K562 (cell line): ENCODE measurements at regions not wholly inside any gene's neighbourhood (a gene's known extent, or its start where the extent isn't known, plus 50 kb on each side); places are given as distances from the start of the nearest gene placed in this dataset.

Experiments used
- CEBPB ChIP-seq: fragments of 450-650 bp; IDR thresholded peaks from 2 replicates; pipeline ENCODE4 v1.6.1; 2016; ENCODE audit warnings: missing genetic modification characterization, missing compliant biosample characterization
- CREM ChIP-seq: IDR thresholded peaks from 2 replicates; pipeline ENCODE4 v1.6.1; 2014; ENCODE audit warnings: antibody characterized with exemption, low read depth
- HMG20B ChIP-seq: fragments of 250-450 bp; sonication (Bioruptor Pico); IDR thresholded peaks from 2 replicates; pipeline ENCODE4 v1.5.0; 2021; ENCODE audit warnings: mild to moderate bottlenecking
- MXI1 ChIP-seq: IDR thresholded peaks from 2 replicates; pipeline ENCODE4 v1.6.1; 2011; ENCODE audit warnings: low read depth, mild to moderate bottlenecking, improper control_type of control experiment, low read length
- NR1H2 ChIP-seq: sonication (generic); formaldehyde crosslinking; IDR thresholded peaks from 2 replicates; pipeline ENCODE4 v1.4.0; 2020; ENCODE audit warnings: mild to moderate bottlenecking, missing genetic modification reagents
- POLR2A ChIP-seq: fragments of 450-650 bp; conservative IDR thresholded peaks from 2 replicates; pipeline ENCODE4 v1.6.1; 2016
- STAT5B ChIP-seq: fragments of 250-450 bp; sonication (Bioruptor Pico); IDR thresholded peaks from 2 replicates; pipeline ENCODE4 v1.8.0; 2021; ENCODE audit warnings: mild to moderate bottlenecking, inconsistent platforms
- ZBTB7A ChIP-seq: IDR thresholded peaks from 2 replicates; pipeline ENCODE4 v1.6.1; 2011; ENCODE audit warnings: low read depth, mild to moderate bottlenecking, low read length, moderate library complexity, borderline replicate concordance; ENCODE audit not compliant: control insufficient read depth
- ZNF766 ChIP-seq: fragments of 200-800 bp; sonication (Bioruptor generic); conservative IDR thresholded peaks from 2 replicates; pipeline ENCODE4 v1.6.1; 2016; ENCODE audit warnings: missing genetic modification characterization, missing compliant biosample characterization
- ZNF785 ChIP-seq: fragments of 250-450 bp; sonication (Bioruptor Pico); IDR thresholded peaks from 2 replicates; pipeline ENCODE4 v1.4.0; 2020; ENCODE audit warnings: mild to moderate bottlenecking
- TF ChIP-seq, protein P1 (sequence below): sonication (generic); formaldehyde crosslinking; IDR thresholded peaks from 2 replicates; pipeline ENCODE4 v1.8.1; 2023; ENCODE audit warnings: mild to moderate bottlenecking, missing genetic modification reagents
- TF ChIP-seq, protein P2 (sequence below), 3 experiments: IDR thresholded peaks in 2 of 3; conservative IDR thresholded peaks in 1 of 3; 2 replicates each; pipeline ENCODE4 v1.5.1; 2011 to 2012; ENCODE audit warnings: low read length in 3 of 3, mild to moderate bottlenecking in 3 of 3, control low read depth in 2 of 3, improper control_type of control experiment in 1 of 3, inconsistent platforms in 1 of 3, low read depth in 1 of 3, mixed read lengths in 1 of 3, moderate library complexity in 1 of 3; ENCODE audit not compliant: insufficient read depth in 2 of 3

DNA sequence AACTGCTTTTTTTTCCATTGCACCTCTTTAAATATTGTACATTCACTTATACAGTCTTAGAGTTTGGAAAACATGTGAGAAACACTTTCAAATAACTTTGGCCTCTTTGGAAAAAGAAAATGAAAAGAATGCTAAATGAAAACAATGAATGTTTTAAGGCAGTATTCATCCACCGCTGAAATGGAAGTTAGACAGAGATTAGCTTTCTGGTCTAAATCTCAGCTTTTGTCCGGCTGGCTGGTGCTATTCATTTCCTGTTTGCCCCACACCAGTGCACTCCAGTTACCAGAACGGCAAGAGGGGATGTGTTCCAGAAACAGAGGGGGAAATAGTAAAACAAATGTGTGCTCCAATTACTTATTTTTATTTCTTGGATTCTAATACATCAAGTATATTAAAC lies 1201.3 kb downstream of the EFNB2 start:
- TF ChIP-seq ZNF766 (CRISPR knock-in tag) (no peak), POLR2A (no peak), ZNF785 (no peak), ZBTB7A (no peak), CEBPB (tag) (no peak), MXI1 (no peak), NR1H2 (CRISPR knock-in tag) (no peak), STAT5B (no peak), CREM (no peak), HMG20B (no peak)
- TF ChIP-seq, protein P1, sequence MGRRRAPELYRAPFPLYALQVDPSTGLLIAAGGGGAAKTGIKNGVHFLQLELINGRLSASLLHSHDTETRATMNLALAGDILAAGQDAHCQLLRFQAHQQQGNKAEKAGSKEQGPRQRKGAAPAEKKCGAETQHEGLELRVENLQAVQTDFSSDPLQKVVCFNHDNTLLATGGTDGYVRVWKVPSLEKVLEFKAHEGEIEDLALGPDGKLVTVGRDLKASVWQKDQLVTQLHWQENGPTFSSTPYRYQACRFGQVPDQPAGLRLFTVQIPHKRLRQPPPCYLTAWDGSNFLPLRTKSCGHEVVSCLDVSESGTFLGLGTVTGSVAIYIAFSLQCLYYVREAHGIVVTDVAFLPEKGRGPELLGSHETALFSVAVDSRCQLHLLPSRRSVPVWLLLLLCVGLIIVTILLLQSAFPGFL (CRISPR knock-in tag): no peak
- TF ChIP-seq, protein P2, sequence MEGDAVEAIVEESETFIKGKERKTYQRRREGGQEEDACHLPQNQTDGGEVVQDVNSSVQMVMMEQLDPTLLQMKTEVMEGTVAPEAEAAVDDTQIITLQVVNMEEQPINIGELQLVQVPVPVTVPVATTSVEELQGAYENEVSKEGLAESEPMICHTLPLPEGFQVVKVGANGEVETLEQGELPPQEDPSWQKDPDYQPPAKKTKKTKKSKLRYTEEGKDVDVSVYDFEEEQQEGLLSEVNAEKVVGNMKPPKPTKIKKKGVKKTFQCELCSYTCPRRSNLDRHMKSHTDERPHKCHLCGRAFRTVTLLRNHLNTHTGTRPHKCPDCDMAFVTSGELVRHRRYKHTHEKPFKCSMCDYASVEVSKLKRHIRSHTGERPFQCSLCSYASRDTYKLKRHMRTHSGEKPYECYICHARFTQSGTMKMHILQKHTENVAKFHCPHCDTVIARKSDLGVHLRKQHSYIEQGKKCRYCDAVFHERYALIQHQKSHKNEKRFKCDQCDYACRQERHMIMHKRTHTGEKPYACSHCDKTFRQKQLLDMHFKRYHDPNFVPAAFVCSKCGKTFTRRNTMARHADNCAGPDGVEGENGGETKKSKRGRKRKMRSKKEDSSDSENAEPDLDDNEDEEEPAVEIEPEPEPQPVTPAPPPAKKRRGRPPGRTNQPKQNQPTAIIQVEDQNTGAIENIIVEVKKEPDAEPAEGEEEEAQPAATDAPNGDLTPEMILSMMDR (IDR thresholded peaks at IDR 0.05 in 2 of 3, conservative IDR thresholded peaks at IDR 0.05 in 1 of 3; ENCODE audit: insufficient read depth in 2 of 3, low read depth in 1 of 3, low read length in 3 of 3): no peak
